Activated T-helper 1 cell treated with anti-CD3 and anti-CD28 coated beads, Interleukin-12 subunit alpha, Interleukin-12 subunit beta, Interleukin-2, Interleukin-4 antibody, amounts not matched to agents 30 ng/mL and 10 ng/mL and 1 ng/mL, durations not matched to agents 14 hours and 24 hours and 36 hours (primary cell): ENCODE measurements at regions not wholly inside any gene's neighbourhood (a gene's known extent, or its start where the extent isn't known, plus 50 kb on each side); places are given as distances from the start of the nearest gene placed in this dataset.

Experiments
- DNase-seq: peaks from one replicate; pipeline ENCODE4 v3.0.0; 2021; ENCODE audit warnings: low spot score
- H3K27ac Mint-ChIP-seq: one replicate; pipeline ENCODE4 v1.8.0; 2021; ENCODE audit warnings: mild to moderate bottlenecking, mixed read lengths
- H3K27me3 Mint-ChIP-seq: one replicate; pipeline ENCODE4 v1.8.0; 2022; ENCODE audit warnings: mild to moderate bottlenecking, moderate library complexity, mixed read lengths; ENCODE audit not compliant: insufficient read depth
- H3K36me3 Mint-ChIP-seq: one replicate; pipeline ENCODE4 v1.8.0; 2021; ENCODE audit warnings: low read depth, mixed read lengths
- H3K4me1 Mint-ChIP-seq: one replicate; pipeline ENCODE4 v1.8.0; 2021; ENCODE audit warnings: low read depth, mixed read lengths
- H3K4me3 Mint-ChIP-seq: one replicate; pipeline ENCODE4 v1.8.0; 2021; ENCODE audit warnings: mild to moderate bottlenecking, moderate library complexity, mixed read lengths
- H3K9me3 Mint-ChIP-seq: one replicate; pipeline ENCODE4 v1.8.0; 2021; ENCODE audit warnings: mixed read lengths
- intact Hi-C: fragments of 100-400 bp; cut with micrococcal nuclease; formaldehyde crosslinking; loops from one replicate; pipeline ENCODE4 v1.15.1; 2024

DNA sequence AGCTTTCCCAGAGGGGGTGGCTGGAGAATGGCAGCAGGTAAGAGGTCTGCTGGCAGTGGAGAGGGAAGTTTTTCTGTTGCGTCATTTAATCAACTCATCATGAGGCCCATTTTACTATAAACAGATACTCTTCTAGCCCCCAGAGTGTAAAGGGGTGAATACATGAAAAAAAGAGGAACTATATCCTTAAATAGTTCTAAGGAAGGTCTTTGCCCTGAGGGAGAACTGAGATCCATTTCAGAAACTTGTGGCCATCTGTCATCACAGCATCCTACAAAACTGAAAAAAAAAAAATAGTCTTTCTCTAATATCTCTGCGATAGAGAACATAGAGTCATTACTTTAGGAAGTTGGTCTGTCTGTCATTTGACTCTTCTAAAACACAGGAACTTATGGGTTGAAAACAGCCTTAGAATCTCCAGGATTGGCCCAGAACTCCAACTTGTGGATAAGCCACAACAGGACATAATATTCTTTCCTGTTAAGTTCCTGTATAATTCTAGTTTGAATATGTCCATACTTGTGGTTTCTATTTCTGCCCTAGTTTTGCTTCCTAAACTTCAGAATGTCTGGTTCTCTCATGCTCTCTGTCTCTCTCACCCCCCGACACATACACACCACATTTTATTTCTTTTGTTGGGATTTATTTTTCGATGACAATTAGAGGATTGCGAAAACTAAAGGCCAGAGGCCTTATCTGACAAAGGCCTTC is 238.5 kb upstream of the PIK3R1 start:
- intact Hi-C loops, result no loop called here
- H3K4me1 Mint-ChIP-seq, result no peaks in the 10 kb centered on the region
- H3K27me3 Mint-ChIP-seq, result peaks cover 2% of the 10 kb centered on the region
- no peak overlapping the region for H3K4me3 Mint-ChIP-seq
- H3K27ac Mint-ChIP-seq, result no peak overlapping the region
- H3K36me3 Mint-ChIP-seq, result no peaks in the 10 kb centered on the region
- DNase-seq, result no peak
- no peaks in the 10 kb centered on the region for H3K9me3 Mint-ChIP-seq

DNA sequence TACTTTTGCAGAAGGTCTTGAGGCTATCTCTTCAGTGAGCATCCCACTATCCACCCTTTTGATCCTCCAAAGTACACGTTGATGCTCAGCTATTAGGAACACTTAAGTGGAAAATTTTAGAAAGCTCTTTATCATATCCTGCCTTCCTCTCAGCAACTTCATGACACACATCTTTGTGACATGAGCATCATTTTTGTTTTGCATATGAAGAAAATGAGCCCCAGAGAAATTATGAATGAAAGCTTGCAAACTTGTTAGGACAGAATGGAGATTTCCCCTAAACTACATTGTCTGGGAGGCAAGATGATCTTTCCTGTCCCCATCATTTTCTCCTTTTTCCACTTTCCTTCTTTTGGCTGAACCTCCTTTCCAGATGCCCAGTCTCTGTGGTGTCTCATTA is 239.4 kb upstream of the PIK3R1 start:
- intact Hi-C loops, result no loop called here
- no peak overlapping the region for H3K4me3 Mint-ChIP-seq
- no peak for DNase-seq
- no peaks in the 10 kb centered on the region for H3K36me3 Mint-ChIP-seq
- H3K9me3 Mint-ChIP-seq, result no peaks in the 10 kb centered on the region
- H3K27me3 Mint-ChIP-seq, result peaks cover 2% of the 10 kb centered on the region
- no peak overlapping the region for H3K27ac Mint-ChIP-seq
- no peaks in the 10 kb centered on the region for H3K4me1 Mint-ChIP-seq

DNA sequence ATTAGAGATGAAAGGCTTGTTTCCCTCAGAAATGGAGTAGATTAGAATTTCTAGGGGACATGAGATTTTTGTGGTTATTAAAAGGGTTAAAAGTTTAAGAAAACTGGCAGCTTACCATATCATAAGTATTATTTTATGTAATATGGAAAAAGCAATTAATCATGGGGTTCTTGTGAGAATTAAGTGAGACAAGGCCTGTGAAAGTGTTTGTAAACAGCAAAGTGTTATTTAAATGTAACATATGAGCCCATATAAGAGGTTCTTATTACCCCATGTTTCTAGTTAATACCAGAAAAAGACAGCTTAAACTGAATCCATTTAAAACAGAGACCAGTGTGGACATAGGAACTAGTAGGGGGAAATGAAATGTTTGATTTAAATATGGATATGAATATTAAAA is 241.1 kb upstream of the PIK3R1 start:
- Mint-ChIP-seq H3K4me3 (no peak overlapping the region), H3K36me3 (no peaks in the 10 kb centered on the region), H3K27me3 (peaks cover 2% of the 10 kb centered on the region), H3K9me3 (no peaks in the 10 kb centered on the region), H3K4me1 (no peaks in the 10 kb centered on the region), H3K27ac (no peak overlapping the region)
- no peak for DNase-seq
- intact Hi-C loops, result no loop called here

DNA sequence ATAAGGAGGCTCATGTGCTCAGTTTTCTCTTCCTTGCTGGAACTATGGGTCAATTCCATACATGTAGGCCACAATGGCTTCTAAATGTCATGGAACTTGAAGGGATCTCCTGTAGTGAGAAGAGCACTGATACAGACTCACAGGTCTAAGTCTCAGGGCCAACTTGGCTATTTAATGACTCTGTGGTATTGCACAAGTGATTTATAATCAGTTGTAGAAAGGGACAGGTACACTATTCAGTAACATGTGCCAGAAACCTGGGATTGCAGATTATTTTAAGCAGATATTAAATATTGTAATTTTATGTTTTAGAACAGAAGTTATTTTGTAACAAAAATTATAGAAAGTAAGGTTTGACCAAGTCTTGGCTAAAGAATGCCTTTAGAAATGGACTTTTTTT is 241.5 kb upstream of the PIK3R1 start:
- intact Hi-C loops, result no loop called here
- H3K4me3 Mint-ChIP-seq, result no peak overlapping the region
- H3K36me3 Mint-ChIP-seq, result no peaks in the 10 kb centered on the region
- no peak overlapping the region for H3K27ac Mint-ChIP-seq
- H3K4me1 Mint-ChIP-seq, result no peaks in the 10 kb centered on the region
- peaks cover 2% of the 10 kb centered on the region for H3K27me3 Mint-ChIP-seq
- H3K9me3 Mint-ChIP-seq, result no peaks in the 10 kb centered on the region
- DNase-seq, result no peak

DNA sequence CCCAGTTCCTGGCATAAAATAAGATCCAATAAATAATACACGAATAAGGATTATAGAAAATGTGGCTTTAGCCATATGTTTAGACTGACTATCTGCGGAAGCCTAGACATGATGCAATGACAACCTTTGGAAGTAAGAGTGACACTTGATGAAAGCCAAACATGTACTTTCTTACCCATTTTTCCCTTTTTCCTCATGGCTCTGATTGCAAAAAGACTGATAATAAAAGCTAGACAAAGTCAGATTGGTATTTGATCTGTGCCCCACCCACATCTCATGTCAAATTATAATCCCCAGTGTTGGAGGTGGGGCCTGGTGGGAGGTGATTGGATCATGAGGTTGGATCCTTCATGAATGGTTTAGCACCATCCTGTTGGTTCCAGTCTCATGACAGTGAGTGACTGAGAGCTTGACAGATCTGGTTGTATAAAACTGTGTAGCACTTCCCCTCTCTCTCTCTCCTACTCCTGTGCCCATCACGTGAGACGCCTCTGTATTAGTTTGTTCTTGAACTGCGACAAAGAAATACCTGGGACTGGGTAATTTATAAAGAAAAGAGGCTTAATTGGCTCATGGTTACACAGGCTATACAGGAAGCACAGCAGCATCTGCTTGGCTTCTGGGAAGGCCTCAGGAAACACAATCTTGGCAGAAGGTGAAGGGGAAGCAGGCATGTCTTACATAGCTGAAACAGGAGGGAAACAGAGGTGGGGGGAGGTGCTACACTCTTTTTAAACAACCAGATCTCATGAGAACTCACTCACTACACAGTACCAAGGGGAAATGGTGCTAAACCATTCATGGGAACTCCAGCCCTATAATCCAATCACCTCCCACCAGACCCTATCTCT is 243.4 kb upstream of the PIK3R1 start:
- Mint-ChIP-seq H3K4me3 (no peak overlapping the region), H3K27ac (no peak overlapping the region), H3K4me1 (no peaks in the 10 kb centered on the region), H3K36me3 (no peaks in the 10 kb centered on the region), H3K27me3 (peaks cover 2% of the 10 kb centered on the region), H3K9me3 (no peaks in the 10 kb centered on the region)
- intact Hi-C loops, result no loop called here
- no peak for DNase-seq

DNA sequence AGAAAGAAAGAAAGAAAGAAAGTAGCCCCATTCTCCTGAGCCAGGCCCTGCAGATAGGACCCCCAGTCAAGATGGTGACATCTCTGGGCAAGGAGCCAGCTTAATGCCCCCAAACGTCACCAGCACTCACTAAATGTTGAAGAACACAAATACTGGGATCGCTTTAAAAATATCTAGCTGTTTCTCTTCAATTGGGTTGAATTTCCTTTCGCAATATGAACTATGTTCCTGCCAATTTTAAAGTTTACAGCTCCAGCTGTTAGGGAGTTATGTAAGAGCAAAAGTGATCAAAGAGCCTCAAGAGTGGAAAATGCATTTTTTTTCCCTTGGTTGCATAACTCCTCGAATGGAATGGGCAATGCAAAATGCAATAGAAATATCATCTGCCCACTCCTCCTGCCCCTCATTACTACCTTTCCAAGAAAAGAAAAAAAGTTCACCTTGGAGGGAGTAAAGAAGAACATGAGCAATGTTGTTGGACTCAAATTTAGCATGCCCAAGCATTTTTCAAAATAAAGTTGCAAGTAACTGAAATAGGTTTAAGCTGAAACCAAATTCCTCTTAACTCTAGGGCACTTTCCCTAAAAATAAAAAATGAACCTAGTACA is 244.2 kb upstream of the PIK3R1 start:
- H3K27me3 Mint-ChIP-seq, result peaks cover under 1% of the 10 kb centered on the region
- H3K4me3 Mint-ChIP-seq, result no peak overlapping the region
- intact Hi-C loops, result no loop called here
- no peaks in the 10 kb centered on the region for H3K4me1 Mint-ChIP-seq
- no peak for DNase-seq
- no peak overlapping the region for H3K27ac Mint-ChIP-seq
- H3K9me3 Mint-ChIP-seq, result no peaks in the 10 kb centered on the region
- H3K36me3 Mint-ChIP-seq, result no peaks in the 10 kb centered on the region

DNA sequence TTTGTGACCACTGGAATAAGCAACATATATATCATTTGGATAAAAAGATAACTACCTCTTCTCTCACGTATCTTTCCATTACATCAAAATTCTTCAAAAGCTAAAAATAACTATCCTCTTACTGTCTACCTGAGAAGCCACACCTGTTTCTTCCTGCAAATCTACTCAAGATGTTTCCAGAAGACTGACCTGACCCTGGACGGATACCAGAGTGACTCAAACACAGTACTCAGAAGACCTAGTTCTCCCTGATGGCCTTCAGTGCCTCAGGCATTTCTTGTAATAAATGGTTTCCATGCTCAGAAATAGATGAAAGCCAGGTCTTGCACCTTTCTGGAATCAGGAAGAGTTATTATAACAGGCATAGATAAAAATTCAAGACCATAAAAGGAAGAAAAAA is 245.9 kb upstream of the PIK3R1 start:
- intact Hi-C loops, result no loop called here
- H3K27ac Mint-ChIP-seq, result no peak overlapping the region
- H3K27me3 Mint-ChIP-seq, result no peaks in the 10 kb centered on the region

DNA sequence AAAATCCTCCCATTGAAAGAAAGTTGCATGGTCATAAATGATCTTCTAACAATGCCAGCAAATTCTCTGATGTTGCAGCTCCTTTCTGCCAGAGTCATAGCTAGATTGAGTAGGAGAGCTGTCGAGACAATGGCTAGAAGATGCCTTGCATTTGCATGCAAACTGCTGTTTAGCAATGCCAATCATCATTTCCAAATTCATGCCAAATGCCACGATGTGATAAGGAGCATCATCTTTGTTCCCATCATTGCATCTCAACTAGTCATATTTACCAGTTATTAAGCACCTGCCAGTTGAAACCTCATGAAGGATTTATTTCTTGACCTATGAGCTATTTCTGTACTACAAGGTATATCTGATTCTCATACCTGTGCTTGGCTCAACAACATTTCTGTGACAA is 246.4 kb upstream of the PIK3R1 start:
- no peaks in the 10 kb centered on the region for H3K4me1 Mint-ChIP-seq
- DNase-seq, result no peak
- H3K4me3 Mint-ChIP-seq, result no peak overlapping the region
- H3K27me3 Mint-ChIP-seq, result no peaks in the 10 kb centered on the region
- no peaks in the 10 kb centered on the region for H3K36me3 Mint-ChIP-seq
- intact Hi-C loops, result no loop called here
- H3K9me3 Mint-ChIP-seq, result no peaks in the 10 kb centered on the region
- H3K27ac Mint-ChIP-seq, result no peak overlapping the region

More for the DNA sequence above, 245.9 kb upstream of the PIK3R1 start:
- no peak for DNase-seq
- Mint-ChIP-seq H3K36me3 (no peaks in the 10 kb centered on the region), H3K4me1 (no peaks in the 10 kb centered on the region), H3K9me3 (no peaks in the 10 kb centered on the region), H3K4me3 (no peak overlapping the region)

DNA sequence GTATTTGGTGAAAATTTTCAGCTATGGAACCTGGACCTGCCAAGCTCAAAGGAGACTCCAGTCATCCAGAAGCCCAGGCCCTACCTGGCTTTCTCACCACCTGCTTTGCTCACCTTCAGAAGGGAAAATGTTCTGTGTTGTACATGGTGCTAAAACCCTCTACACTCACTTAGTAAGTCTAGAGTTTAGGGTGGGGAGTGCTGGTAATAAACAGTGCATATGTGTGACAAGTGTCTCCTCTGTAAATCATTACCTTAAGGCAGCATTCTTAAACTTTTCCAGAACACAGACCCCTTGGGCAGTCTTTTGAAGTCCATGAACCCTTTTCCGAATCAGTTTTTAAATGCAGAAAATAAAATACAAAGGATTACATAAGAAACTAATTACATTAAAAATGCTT is 248.8 kb upstream of the PIK3R1 start:
- Mint-ChIP-seq H3K9me3 (no peaks in the 10 kb centered on the region), H3K4me1 (no peaks in the 10 kb centered on the region), H3K27ac (no peak overlapping the region), H3K27me3 (peaks cover under 1% of the 10 kb centered on the region), H3K4me3 (no peak overlapping the region), H3K36me3 (no peaks in the 10 kb centered on the region)
- no peak for DNase-seq
- intact Hi-C loops, result no loop called here

DNA sequence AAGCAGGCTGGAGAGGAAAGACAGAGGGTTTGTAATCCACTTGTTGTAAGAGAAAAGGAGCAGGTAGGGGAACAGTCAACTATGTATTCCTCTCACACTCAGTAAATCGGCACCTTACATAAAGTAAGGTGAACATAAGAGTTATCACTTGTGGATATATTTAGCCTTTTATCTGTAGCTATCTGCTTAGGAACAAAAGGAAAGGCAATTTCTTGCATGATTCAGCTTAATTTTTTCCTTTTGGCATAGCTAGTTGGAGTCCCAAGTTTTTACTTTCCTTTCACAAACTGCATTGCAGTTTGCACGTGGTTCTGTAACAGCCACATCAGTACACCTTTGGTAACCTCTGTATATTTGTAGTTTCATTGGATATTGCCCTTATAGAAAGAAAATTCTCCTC is 250.9 kb upstream of the PIK3R1 start:
- Mint-ChIP-seq H3K36me3 (no peaks in the 10 kb centered on the region), H3K27ac (no peak overlapping the region), H3K27me3 (peaks cover 2% of the 10 kb centered on the region), H3K9me3 (no peaks in the 10 kb centered on the region), H3K4me3 (no peak overlapping the region), H3K4me1 (no peaks in the 10 kb centered on the region)
- DNase-seq, result no peak
- intact Hi-C loops, result no loop called here

DNA sequence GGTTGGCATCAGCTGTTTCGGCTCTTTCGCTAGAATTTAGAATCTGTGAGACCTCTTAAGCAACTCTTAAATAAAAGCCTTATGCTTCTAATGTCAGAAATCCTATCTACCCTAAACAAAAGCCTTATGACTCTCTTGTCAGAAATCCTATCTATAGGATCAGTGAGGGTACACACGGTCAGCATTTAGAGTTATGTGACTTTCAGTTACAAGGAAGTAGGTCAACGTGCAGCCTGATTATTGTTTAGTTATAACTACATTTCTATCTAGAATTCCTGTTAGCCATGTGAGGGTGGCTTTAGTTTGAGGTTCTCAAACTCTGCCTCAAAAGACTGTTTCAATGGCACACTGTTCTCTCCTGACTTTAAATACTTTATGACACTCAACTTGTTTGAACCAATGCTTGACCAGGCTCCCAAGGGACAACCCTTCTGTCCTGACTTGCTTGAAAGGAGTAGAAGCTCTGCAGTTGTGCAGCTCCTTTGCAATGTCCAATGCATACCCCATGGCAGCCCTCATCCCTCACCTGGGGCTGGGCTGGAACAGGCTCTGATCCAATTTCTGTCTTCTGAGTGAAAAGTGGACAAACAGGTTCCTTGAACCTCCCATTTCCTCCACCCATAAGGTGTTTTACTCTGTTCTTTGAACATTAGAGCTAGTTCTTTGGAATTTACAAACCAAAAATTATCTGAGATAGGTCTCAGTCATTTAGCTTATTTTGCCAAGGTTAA is 251.6 kb upstream of the PIK3R1 start:
- Mint-ChIP-seq H3K9me3 (no peaks in the 10 kb centered on the region), H3K36me3 (no peaks in the 10 kb centered on the region), H3K27ac (no peak overlapping the region), H3K27me3 (peaks cover 2% of the 10 kb centered on the region), H3K4me3 (no peak overlapping the region), H3K4me1 (no peaks in the 10 kb centered on the region)
- DNase-seq, result no peak
- intact Hi-C loops, result no loop called here

DNA sequence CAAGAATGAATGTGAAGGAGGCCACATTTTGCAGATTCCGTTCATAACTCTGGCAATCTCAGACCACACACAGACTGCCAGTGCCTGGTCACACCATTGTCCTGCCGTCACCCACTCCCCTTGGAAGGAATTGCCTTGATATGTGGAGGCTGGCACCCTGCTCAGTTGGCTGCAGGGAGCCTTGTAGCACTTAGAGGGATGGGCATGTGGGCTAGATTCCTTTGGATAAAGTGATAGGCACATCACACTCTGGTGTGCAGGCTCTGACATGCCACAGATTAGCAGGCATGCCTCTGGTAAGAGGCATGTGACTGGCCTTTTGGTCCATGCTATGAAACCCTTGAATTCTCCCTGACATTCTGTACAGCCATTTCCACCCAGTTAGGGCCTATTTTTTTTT is 254.6 kb upstream of the PIK3R1 start:
- H3K9me3 Mint-ChIP-seq, result no peaks in the 10 kb centered on the region
- H3K36me3 Mint-ChIP-seq, result no peaks in the 10 kb centered on the region
- no peak overlapping the region for H3K4me3 Mint-ChIP-seq
- no peak overlapping the region for H3K27ac Mint-ChIP-seq
- no peaks in the 10 kb centered on the region for H3K4me1 Mint-ChIP-seq
- H3K27me3 Mint-ChIP-seq, result peaks cover 2% of the 10 kb centered on the region
- intact Hi-C loops, result no loop called here
- DNase-seq, result no peak

DNA sequence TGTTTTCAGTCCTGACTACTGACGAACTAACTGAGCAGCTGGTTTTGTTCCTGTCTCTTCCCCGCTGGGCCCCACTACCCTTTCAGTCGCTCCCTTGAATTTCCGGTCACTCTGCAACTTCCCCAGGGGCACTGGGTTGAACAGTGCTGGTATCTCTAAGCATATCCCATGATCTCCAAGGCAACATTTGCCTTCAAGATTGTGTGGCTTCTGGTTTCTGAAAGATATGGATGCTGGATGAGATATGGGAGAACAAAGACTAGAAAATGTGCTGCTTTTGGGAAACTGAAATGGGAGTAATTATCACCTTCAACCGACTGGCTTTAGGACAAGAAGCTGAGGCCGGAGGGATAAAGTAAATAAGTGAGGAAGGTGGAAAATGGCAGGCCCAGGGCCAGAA is 258.2 kb upstream of the PIK3R1 start:
- no peaks in the 10 kb centered on the region for H3K9me3 Mint-ChIP-seq
- H3K27me3 Mint-ChIP-seq, result peaks cover 2% of the 10 kb centered on the region
- H3K36me3 Mint-ChIP-seq, result no peaks in the 10 kb centered on the region
- intact Hi-C loops, result no loop called here
- H3K27ac Mint-ChIP-seq, result no peak overlapping the region
- no peak overlapping the region for H3K4me3 Mint-ChIP-seq
- H3K4me1 Mint-ChIP-seq, result no peaks in the 10 kb centered on the region
- no peak for DNase-seq
